ENCODE measurements at regions not wholly inside any gene's neighbourhood (a gene's known extent, or its start where the extent isn't known, plus 50 kb on each side); places are given as distances from the start of the nearest gene placed in this dataset.

GRCh38 chr11:87423161-87423560 lies 385.4 kb downstream of the TMEM135 start:
- in situ Hi-C loops (cut with MboI; ENCODE audit: low pct_unique_long_range_greater_than_20kb, low sequenced_read_pairs, unreplicated experiment) = loop anchor here (25.0 kb wide), 1 partner anchor 486 kb away; no protein-coding TSS in a partner anchor
- no peak for TF ChIP-seq CTCF (IDR thresholded peaks at IDR 0.05; ENCODE audit: extremely low read depth, insufficient read depth, missing control alignments)
- no peak for DNase-seq (ENCODE audit: low spot score)

- in situ Hi-C loops (cut with MboI; ENCODE audit: low pct_unique_long_range_greater_than_20kb, low sequenced_read_pairs, unreplicated experiment) = loop anchor here (25.0 kb wide), 1 partner anchor 485 kb away; no protein-coding TSS in a partner anchor
- DNase-seq (ENCODE audit: low spot score) = no peak
- no peak for TF ChIP-seq CTCF (IDR thresholded peaks at IDR 0.05; ENCODE audit: extremely low read depth, insufficient read depth, missing control alignments)
These were observed 384.8 kb downstream of the TMEM135 start for GRCh38 chr11:87422566-87422965.

GRCh38 chr11:87421422-87421821 lies 383.7 kb downstream of the TMEM135 start:
- peak; percentile 38 for DNase-seq (ENCODE audit: low spot score)
- TF ChIP-seq CTCF (IDR thresholded peaks at IDR 0.05; ENCODE audit: extremely low read depth, insufficient read depth, missing control alignments) = peak; percentile 74
- in situ Hi-C loops (cut with MboI; ENCODE audit: low pct_unique_long_range_greater_than_20kb, low sequenced_read_pairs, unreplicated experiment) = loop anchor here (25.0 kb wide), 1 partner anchor 484 kb away; no protein-coding TSS in a partner anchor

- in situ Hi-C loops (cut with MboI; ENCODE audit: low pct_unique_long_range_greater_than_20kb, low sequenced_read_pairs, unreplicated experiment) = loop anchor here (25.0 kb wide), 1 partner anchor 481 kb away; no protein-coding TSS in a partner anchor
- no peak for DNase-seq (ENCODE audit: low spot score)
- no peak for TF ChIP-seq CTCF (IDR thresholded peaks at IDR 0.05; ENCODE audit: extremely low read depth, insufficient read depth, missing control alignments)
These were observed 380.2 kb downstream of the TMEM135 start for GRCh38 chr11:87417951-87418350.

- DNase-seq (ENCODE audit: low spot score) = no peak
- in situ Hi-C loops (cut with MboI; ENCODE audit: low pct_unique_long_range_greater_than_20kb, low sequenced_read_pairs, unreplicated experiment) = loop anchor here (25.0 kb wide), 1 partner anchor 469 kb away; no protein-coding TSS in a partner anchor
- no peak for TF ChIP-seq CTCF (IDR thresholded peaks at IDR 0.05; ENCODE audit: extremely low read depth, insufficient read depth, missing control alignments)
These were observed 368.1 kb downstream of the TMEM135 start for GRCh38 chr11:87405843-87406242.

GRCh38 chr11:87405356-87405755 lies 367.6 kb downstream of the TMEM135 start:
- no peak for DNase-seq (ENCODE audit: low spot score)
- in situ Hi-C loops (cut with MboI; ENCODE audit: low pct_unique_long_range_greater_than_20kb, low sequenced_read_pairs, unreplicated experiment) = loop anchor here (25.0 kb wide), 1 partner anchor 468 kb away; no protein-coding TSS in a partner anchor
- TF ChIP-seq CTCF (IDR thresholded peaks at IDR 0.05; ENCODE audit: extremely low read depth, insufficient read depth, missing control alignments) = no peak
